HG02973 (cell line): ENCODE measurements at regions not wholly inside any gene's neighbourhood (a gene's known extent, or its start where the extent isn't known, plus 50 kb on each side); places are given as distances from the start of the nearest gene placed in this dataset.

Experiments used
- ATAC-seq: cut with Tn5 transposase; IDR thresholded peaks from one replicate; pipeline ENCODE4 v1.9.1; 2021; ENCODE audit warnings: moderate library complexity; ENCODE audit not compliant: unreplicated experiment

GRCh38 chr10:29105516-29106215, 183.2 kb upstream of the LYZL1 start:
- ATAC-seq: no peak

DNA sequence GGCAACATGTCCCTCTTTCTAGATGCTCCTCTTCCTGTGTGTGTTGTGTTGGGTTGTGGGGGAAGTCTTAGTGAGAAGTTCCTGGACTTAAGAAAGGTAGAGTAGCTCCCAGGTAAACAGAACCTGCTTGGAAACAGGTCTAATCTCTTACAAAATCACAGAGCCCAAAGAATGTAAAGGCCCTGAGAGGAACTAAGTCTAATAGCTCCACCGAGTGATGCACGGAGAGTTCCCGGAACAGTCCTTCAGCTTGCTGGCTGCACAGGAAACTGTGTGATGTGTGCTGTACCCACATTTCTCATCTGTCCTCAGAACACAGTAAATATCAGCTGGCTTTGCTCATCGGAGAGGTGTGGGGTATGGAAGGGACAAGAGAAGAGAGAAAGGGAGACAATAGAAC, 182.6 kb upstream of the LYZL1 start:
- no peak for ATAC-seq

- no peak for ATAC-seq
Observed at GRCh38 chr10:29107866-29108498, 180.9 kb upstream of the LYZL1 start.

DNA sequence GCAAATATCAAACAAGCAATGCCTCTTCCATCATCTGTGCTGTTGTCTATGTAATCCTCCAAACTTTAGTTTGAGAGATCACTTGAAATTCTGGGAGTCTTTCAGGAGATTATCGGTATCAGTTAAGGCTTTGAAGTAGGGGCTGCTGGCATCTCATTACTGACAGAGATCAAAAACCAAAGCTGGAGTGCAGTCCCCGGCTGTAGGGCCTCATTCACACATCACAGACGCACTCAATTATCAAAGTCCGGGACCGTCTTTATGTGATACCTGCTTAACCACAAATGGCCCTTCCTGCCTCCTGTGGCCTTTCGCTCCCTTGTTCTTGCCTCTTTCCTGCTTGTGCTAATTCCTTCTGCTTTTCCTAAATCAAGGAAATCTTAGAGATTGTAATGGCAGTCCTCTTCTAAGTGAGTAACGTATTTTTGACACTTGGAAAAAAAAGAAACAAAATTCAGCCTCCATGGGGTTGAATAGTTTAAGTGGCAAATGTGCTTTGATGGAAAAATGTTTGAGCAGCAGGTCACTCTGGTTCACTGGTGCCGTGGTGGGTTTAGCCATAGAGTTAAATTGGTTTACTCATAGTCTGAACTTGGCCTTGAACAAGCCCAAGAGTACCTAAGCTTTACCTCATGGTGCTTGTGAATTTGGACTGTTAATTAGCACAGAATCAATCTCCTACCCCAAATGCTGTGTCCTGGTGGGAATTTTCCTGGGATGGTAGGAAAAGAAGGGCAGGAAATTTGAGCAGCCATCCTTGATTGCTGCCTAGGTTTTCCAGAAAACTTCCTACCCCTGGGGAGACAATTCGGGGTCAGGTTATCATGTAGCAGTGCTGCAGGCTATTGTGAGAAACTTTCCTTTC, 178.9 kb upstream of the LYZL1 start:
- ATAC-seq: no peak

GRCh38 chr10:29112827-29113615, 175.8 kb upstream of the LYZL1 start:
- ATAC-seq: no peak

DNA sequence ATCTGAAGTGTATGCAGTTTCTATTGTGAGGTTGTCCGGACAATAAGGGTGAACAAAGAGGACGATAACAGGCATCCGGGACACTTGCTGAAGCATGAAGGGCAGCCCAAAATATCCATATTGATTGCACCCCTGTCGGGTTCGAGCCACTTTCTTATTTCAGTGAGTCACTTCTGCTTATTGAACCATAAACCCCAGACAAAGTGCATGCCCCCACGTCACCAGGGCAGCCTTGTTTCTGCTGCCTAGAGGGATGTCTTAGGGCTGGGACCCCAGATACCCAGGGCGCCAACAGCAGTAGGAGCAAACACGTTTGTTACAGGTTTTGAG, 175.3 kb upstream of the LYZL1 start:
- ATAC-seq: no peak

DNA sequence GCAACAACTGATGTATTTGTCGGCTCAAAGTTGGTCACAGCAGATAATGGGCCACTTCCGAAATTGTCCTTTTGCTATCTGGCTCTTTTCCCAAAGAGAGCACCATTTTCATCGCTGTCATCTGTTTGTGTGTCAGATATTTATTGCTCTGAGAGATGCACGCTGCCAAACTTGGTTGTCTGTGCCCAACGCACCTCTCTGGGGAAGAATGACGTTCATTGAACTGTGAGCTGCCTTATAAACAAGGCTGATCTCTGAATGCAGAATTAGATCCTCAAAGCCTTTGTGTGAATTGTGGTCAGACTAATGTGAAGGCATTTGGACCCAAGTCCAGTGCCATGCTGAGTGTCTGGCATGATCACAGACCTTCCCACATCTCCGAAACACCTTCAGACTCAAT, 174.7 kb upstream of the LYZL1 start:
- ATAC-seq: no peak

DNA sequence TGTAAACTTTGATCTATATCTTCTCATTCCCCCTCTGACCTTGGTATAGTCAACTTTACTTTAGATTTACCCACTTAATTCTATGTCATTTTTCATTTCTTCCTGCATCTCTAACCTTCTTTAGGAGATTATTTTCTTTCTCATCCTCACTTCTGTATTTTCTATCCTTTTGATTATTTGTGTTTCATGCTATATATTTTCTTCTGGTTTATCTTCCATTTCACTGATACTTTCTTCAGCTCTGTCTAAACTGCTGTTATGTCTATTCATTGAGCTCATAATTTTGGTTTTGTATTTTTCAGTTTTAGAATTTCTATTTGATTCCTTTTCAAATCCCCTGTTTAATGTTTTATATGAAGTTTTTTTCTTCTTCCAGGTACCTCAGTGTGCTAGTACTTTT, 171.1 kb upstream of the LYZL1 start:
- no peak for ATAC-seq

DNA sequence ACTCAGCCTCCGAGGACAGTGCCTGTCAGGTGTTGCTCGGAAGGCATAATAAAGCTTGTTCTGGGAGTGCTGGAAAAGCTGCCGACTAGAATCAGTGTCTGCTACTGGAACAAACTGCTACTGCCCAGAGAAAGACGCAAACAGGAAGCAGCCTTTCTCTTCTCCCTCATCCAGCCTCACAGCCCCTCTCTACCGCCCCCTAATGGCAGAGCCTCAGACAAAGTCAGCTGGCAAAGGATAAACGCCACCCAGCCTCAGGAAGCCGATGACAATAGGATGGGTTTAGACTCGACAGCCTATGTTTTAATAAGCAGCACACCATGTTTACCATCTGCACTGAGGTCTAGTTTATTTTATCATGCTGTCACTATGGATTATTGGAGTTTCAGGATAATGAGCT, 169.5 kb upstream of the LYZL1 start:
- no peak for ATAC-seq

- ATAC-seq: no peak
Observed at GRCh38 chr10:29120216-29120615, 168.7 kb upstream of the LYZL1 start.

GRCh38 chr10:29124864-29125263, 164.0 kb upstream of the LYZL1 start:
- no peak for ATAC-seq

DNA sequence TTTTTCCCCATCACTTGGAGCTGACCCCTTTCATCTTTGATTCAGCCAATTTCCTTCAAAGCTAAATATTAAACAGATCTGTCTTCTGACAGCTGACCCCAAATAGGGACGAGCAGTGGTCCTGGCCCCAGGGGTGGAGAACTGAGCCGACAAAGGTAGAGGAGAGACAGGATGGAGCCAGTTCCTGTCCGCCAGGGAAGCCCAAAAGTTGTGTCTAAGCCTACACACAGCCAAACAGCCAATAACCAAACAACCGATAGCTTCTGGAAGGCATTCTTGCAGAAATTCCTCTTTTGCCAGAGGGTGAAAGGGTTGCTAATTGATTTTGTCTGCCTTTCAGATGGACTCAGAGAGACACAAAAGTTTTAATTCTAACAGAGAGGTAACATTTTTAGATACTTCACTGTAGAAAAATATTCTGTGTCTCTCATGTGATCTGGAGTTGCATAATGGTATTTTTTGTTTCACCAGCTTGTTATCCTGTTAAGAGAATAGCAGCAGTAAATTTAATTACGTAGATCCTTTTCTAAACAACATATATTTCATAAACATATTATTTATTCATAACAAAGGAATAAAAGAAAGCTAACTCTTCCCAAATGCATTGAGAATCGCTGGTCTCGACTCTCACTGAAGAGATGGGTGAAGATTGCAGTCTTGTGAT, 161.7 kb upstream of the LYZL1 start:
- no peak for ATAC-seq

GRCh38 chr10:29127731-29128130, 161.1 kb upstream of the LYZL1 start:
- no peak for ATAC-seq

DNA sequence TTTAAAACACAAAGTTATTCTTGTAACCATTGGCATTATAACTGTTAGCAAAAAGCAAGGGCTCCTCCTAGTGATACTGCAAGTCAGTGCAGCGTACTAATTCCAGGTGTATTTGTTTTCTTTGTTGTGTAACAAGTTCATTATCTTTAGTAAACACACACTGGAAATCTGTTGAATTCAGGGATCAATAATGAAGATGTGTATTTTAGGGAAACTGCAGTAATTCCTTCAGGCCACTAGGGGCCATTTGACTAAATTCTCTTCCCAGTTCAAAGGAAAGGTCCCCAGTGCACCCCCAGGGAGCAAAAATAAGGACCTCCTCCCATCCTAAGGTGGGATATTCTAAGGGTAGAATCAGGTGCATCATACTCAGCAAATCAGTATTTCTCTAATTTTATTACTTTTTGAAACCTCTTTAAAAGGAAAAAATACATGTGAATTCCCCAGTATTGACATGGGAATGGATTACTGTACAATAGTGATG, 158.6 kb upstream of the LYZL1 start:
- ATAC-seq: no peak

DNA sequence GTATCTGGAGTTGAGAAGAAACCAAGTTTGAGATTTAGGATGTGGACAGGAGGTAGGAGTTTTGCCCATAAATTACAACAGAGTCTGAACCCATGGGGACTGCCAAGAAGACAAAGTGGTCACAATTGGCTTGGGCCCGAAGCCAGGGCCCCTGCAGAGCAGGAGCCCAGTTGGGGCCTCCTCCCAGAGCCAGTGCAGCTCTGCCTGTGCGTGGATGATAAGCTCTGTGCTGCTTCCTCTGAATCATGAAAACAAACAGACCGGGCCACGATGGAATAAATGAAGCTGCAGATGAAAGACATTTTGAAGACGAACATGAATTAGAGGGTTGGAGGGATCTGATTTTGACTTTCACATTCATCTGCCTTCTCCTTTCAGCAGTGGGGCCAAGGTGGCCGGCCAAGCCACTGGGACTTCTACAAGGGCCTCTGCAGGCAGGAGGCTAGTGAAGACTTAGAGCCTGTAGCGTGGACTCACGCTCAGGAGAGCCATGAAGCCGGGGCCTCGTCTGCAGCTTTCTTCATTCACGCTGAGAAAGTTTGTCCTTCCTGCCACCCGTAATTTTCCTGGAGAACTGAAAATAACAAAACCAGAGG, 156.8 kb upstream of the LYZL1 start:
- ATAC-seq: no peak

GRCh38 chr10:29132551-29133111, 156.2 kb upstream of the LYZL1 start:
- no peak for ATAC-seq

GRCh38 chr10:29135337-29135736, 153.5 kb upstream of the LYZL1 start:
- ATAC-seq: no peak

GRCh38 chr10:29136411-29136810, 152.5 kb upstream of the LYZL1 start:
- ATAC-seq: no peak

DNA sequence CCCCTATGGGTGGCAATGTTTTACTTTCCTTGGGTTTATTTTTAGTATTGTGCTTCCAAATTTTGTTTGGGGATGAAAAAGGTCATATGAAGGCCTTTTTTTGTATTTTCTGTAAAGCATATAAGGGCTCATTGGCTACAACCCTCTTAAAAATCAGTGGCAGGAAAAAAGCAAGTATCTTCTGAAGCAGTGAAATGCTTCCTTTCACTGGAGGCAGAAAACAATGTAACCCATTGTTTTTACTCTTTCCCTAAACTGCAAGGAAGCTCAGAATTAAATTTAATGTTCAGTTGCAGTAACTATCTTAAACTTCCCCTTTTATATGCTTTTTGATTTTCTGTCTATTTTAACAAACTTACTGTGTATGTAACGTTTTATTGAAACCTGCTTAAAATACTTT, 148.7 kb upstream of the LYZL1 start:
- ATAC-seq: no peak

DNA sequence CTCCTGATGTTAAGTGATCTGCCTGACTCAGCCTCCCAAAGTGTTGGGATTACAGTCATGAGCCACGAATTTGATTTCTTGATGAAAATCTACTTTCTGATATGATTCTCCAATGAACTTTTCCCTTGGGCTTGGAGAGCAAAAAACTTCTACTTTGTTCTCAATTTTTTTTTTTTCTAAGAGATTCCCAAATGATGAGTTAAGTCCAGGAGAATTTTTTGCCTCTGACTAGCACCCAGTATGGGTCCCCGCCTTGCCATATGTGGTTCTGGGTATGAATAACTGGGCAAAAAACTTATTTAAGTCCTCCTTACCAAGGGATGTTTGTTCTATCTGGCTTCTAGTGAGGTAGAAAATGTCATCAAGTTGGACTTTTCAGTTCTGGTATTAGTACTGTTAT, 147.9 kb upstream of the LYZL1 start:
- ATAC-seq: no peak
